HG02678 (cell line): ENCODE measurements at regions not wholly inside any gene's neighbourhood (a gene's known extent, or its start where the extent isn't known, plus 50 kb on each side); places are given as distances from the start of the nearest gene placed in this dataset.
A peak's percentile ranks its signal among the peaks of the same experiment; 100 is the strongest.
"Not testable (repeated sequence)": the region's sequence is repeated elsewhere in the genome, so short reads cannot be mapped to it uniquely, and the experiment has no call there.

Experiments
- ATAC-seq: cut with Tn5 transposase; IDR thresholded peaks from one replicate; pipeline ENCODE4 v1.9.1; 2021; ENCODE audit warnings: mild to moderate bottlenecking, moderate library complexity; ENCODE audit not compliant: unreplicated experiment

GRCh38 chr5:62790348-62790747, 211.7 kb downstream of the LRRC70 start:
- ATAC-seq, result no peak

DNA sequence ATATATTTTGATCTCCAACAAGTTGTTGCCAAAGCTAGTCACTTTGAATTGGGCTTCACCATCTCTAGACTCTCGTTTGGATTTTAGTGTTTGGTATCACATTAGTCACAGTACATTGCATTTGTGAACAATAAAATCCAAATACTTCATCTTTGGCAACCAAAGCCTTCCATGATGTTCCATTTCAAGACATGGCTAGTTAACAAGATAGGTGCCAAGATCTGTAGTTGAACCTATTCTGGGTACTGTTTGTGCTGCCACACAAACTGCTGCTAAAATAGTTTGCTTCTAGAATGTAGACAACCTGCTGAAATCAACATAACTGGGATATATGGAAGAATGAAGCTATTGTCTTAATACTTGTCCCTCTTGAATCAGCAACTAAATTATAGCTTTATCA, 207.5 kb downstream of the LRRC70 start:
- no peak for ATAC-seq

GRCh38 chr5:62785588-62785987, 207.0 kb downstream of the LRRC70 start:
- no peak for ATAC-seq

DNA sequence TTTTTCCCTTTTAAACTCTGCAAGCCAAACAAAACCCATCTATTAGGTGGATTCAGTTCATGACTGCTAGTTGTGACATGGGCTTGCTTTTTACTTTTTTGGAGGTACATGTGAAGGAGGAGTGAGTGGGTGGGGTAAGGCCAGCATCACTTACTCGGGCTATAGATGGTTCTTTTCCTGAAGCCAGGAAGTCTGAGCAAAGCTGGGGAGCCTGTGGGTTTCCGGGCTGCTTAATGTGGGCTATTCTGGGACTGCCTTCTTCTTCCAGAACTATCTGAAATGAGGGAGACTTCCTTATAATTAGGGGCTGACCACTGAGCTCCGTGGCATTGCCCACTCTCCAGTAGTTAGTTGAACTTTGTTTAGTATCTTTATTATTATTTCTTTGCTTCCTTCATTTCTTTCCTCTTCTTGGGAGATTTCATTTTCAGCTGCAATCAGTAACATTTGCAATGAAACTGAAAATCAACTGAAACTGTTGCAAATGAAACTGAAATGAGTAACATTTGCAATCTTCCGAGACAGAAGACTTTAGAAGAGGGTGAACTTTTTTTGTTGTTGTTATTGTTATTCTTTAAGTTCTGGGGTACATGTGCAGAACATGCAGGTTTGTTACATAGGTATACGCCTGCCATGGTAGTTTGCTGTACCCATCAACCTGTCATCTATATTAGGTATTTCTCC, 204.9 kb downstream of the LRRC70 start:
- peak; percentile 56 for ATAC-seq

GRCh38 chr5:62780888-62781287, 202.3 kb downstream of the LRRC70 start:
- ATAC-seq, result no peak

DNA sequence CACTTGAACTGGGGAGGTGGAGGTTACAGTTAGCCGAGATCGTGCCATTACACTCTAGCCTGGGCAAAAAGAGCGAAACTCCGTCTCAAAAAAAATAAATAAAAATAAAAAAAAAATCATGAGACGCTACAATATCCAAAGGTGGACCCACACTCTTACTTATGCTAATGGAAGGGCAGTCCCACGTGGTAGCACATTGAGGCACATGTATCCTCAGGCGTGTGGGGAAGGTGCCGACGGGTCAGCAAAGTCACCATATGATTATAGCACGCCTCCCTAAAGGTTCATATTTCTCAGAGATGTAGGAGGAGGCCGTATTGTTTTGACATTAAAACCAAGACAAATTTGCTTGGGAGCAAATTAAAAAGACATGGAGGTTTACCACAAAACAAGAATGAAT, 201.6 kb downstream of the LRRC70 start:
- no peak for ATAC-seq

GRCh38 chr5:62779010-62779422, 200.4 kb downstream of the LRRC70 start:
- peak; percentile 65 for ATAC-seq

- peak; percentile 20 for ATAC-seq
Measured at GRCh38 chr5:62778316-62779009, 199.8 kb downstream of the LRRC70 start.

DNA sequence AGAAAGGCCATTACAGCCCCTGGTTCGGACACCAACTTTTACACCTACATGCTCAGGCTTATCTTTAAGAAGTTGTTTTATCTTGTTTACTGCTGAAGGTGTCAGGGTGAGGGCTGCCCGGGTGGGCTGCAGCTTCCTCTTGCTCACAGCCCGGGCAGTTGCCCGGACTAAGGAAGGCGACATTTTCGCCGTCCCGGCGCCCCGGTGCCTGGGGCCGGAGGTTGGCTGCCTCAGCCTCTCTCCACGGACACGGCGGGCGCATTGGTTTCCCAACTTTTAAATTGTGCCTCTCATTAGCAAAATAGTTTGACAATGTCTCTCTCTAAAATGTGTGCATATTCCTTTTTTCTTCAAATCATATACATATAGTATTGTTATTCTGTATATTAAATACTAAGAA, 198.5 kb downstream of the LRRC70 start:
- not testable (repeated sequence) for ATAC-seq

- not testable (repeated sequence) for ATAC-seq
Measured at GRCh38 chr5:62776592-62776991, 198.0 kb downstream of the LRRC70 start.

DNA sequence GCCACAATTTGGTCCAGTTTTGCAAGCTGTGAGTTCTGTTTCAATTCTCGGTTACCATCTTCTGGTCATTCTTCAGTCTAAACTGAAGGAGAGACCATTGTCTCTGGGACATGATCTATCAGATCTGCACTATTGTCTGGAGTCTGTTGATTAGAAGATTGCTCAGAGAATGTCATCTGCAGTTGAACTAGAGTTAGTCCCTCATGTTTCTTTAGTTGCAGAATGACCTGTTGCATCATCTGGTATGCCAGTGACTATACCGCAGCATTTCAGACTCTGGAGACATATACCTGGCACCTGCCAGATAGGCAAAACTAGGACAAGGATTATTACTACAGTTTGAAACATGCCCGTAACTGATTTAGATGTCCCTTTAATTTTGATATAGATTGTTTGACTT, 194.8 kb downstream of the LRRC70 start:
- ATAC-seq, result no peak

DNA sequence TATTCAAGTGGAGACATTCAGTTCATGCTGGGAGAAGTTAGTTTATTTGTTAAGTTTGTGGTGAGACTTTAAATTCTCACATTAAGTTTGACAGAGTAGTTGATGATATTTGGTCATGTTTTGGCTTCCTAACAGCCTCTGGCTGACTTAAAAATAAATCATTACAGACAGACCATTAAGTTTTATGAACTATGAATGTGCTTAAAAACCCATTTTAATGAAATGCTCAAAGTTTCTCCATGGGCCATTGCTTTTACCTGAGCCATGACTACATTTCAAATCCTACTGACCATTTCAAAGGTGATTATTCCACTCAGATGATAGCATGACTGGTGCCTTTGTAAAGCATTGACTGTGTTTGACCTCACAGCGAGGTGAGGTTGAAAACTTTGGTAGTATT, 192.7 kb downstream of the LRRC70 start:
- ATAC-seq, result no peak

DNA sequence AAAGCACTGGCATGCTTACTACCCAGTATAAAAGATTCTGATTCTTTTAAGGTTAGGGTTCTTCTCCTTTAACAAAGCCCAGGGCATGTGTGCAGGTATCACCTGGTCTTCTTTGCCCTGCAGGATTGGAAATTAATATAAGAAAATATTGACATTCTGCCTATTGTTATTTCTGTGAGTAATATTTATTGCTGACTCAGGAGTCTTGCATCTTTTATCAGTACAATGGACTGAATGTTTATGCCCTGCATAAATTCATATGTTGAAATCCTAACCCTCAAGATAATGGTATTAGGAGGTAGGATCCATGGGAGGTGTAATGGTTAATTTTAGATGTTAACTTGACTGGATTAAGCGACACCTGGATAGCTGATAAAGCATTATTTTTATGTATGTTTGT, 189.0 kb downstream of the LRRC70 start:
- no peak for ATAC-seq

DNA sequence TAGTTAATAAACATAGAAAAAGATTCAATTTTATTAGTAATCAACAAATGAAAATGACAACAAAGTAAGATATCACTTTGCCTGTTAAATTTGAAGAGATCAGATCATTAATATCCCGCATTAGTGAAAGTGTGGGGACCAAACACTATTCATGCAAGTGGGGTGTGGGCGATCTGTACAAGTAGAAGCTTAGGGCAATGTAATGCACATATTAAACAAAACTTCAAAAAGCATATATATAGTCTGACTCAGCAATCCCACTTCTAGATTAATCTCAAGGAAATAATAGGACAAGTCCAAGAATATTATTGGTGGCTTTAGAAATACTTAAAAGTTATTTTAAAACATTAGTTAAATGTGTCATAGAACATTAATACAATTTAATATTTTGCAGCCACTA, 188.5 kb downstream of the LRRC70 start:
- ATAC-seq, result no peak

GRCh38 chr5:62762503-62762902, 183.9 kb downstream of the LRRC70 start:
- no peak for ATAC-seq

GRCh38 chr5:62757686-62758085, 179.1 kb downstream of the LRRC70 start:
- not testable (repeated sequence) for ATAC-seq

- ATAC-seq, result not testable (repeated sequence)
Measured at GRCh38 chr5:62752998-62753367, 174.4 kb downstream of the LRRC70 start.

DNA sequence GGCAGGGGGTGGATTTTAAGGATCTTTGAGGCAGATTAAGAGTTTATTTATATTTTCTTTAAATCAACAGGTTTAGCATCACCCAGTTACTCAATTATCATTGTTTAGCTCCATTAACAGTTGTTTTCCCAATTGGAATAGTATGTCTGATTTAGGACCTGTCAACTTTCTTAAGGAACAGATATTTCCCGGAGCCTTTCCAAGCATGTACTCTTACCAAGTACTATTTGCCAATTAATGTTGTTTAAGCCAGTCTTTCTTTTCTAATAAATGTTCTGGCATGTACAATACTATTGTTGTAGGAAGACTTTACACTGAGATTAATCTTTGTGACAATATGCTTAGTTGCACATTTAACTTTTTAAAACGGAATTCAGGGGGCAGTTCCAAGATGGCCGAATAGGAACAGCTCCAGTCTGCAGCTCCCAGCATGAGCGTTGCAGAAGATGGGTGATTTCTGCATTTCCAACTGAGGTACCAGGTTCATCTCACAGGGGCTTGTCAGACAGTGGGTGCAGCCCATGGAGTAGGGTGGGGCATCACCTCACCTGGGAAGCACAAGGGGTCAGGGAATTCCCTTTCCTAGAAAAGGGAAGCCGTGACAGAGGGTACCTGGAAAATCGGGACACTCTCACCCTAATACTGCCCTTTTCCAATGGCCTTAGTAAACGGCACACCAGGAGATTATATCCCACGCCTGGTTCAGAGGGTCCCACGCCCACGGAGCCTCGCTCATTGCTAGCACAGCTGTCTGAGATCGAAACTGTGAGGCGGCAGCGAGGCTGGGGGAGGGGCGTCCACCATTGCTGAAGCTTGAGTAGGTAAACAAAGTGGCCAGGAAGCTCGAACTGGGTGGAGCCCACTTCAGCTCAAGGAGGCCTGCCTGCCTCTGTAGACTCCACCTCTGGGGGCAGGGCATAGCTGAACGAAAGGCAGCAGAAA, 173.7 kb downstream of the LRRC70 start:
- not testable (repeated sequence) for ATAC-seq

DNA sequence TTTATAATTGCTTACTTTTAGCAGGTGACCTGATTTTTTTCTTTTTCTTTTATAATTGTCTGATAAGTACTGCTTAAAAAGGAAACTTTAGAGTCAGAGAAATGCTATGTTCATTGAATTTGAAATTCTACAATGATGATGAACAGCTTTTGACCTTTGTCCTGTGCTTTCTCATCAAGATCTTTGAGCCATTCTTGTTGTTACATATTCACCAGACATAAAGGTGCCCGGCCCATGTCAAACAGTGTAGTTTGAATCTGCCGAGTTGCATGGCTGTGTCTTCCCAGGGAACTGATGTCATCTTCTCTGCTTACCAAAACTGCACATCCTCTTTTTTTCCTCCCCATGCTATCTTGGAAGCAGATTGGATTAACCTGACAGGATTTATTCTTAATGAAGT, 163.6 kb downstream of the LRRC70 start:
- ATAC-seq, result no peak

GRCh38 chr5:62741761-62742160, 163.1 kb downstream of the LRRC70 start:
- no peak for ATAC-seq

GRCh38 chr5:62737766-62738165, 159.1 kb downstream of the LRRC70 start:
- no peak for ATAC-seq
